Lower leg skin (tissue), 3 donors: ENCODE measurements at regions not wholly inside any gene's neighbourhood (a gene's known extent, or its start where the extent isn't known, plus 50 kb on each side); places are given as distances from the start of the nearest gene placed in this dataset.

Source experiments
- POLR2A ChIP-seq, 2 donors: fragments of 450-650 bp; IDR thresholded peaks; one replicate each; pipeline ENCODE4 v1.6.1; 2016 to 2017; ENCODE audit warnings: antibody characterized with exemption in 2 of 2, mild to moderate bottlenecking in 1 of 2, moderate library complexity in 1 of 2
- TF ChIP-seq, protein P1 (sequence below), 3 donors: fragments of 450-650 bp; IDR thresholded peaks; one replicate each; pipeline ENCODE4 v1.5.1; 2016; ENCODE audit warnings: antibody characterized with exemption in 3 of 3, mild to moderate bottlenecking in 3 of 3, moderate library complexity in 2 of 3

DNA sequence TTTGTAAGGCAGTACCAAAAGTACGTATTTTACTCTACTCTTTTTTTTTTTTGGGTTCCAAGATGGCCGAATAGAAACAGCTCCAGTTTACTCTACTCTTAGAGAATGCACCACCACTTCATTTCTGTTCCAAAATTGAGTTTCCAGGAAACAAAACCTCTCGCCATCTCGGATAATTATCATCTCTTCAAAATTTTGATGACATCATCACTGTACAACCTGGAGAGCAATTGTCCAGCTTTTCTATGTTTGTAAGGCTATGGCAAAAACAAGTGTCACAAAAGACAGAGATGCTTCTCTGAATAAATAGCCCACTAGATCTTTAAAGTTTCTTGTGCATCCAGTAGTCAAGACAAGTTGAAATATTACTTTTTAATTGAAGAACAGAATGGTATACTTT is 1631.9 kb upstream of the CDH6 start:
- TF ChIP-seq, protein P1, sequence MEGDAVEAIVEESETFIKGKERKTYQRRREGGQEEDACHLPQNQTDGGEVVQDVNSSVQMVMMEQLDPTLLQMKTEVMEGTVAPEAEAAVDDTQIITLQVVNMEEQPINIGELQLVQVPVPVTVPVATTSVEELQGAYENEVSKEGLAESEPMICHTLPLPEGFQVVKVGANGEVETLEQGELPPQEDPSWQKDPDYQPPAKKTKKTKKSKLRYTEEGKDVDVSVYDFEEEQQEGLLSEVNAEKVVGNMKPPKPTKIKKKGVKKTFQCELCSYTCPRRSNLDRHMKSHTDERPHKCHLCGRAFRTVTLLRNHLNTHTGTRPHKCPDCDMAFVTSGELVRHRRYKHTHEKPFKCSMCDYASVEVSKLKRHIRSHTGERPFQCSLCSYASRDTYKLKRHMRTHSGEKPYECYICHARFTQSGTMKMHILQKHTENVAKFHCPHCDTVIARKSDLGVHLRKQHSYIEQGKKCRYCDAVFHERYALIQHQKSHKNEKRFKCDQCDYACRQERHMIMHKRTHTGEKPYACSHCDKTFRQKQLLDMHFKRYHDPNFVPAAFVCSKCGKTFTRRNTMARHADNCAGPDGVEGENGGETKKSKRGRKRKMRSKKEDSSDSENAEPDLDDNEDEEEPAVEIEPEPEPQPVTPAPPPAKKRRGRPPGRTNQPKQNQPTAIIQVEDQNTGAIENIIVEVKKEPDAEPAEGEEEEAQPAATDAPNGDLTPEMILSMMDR (IDR thresholded peaks at IDR 0.05): no peak
- TF ChIP-seq POLR2A (IDR thresholded peaks at IDR 0.05): no peak
